Spleen (tissue), 11 donors: ENCODE measurements at regions not wholly inside any gene's neighbourhood (a gene's known extent, or its start where the extent isn't known, plus 50 kb on each side); places are given as distances from the start of the nearest gene placed in this dataset.

Experiments used
- DNase-seq: peaks from one replicate; pipeline ENCODE4 v3.0.0-alpha.2; 2020
- H3K27ac ChIP-seq, 8 donors: fragments of 200-600 bp; sonication (generic) in 7 of 8; 1 replicate in 4 of 8; 2 replicates in 4 of 8; pipeline versions ENCODE4 v1.5.0 to v1.8.0; 2016 to 2021; ENCODE audit warnings: inconsistent platforms in 4 of 8, mild to moderate bottlenecking in 4 of 8, moderate library complexity in 1 of 8
- H3K27me3 ChIP-seq, 7 donors: fragments of 200-600 bp; sonication (generic) in 6 of 7; replicated peaks in 1 of 7; 1 replicate in 4 of 7; 2 replicates in 3 of 7; pipeline versions ENCODE4 v1.5.0 to v1.8.0; 2016 to 2021; ENCODE audit warnings: inconsistent platforms in 3 of 7, mild to moderate bottlenecking in 1 of 7
- H3K36me3 ChIP-seq, 6 donors: fragments of 200-600 bp; sonication (generic) in 5 of 6; 1 replicate in 4 of 6; 2 replicates in 2 of 6; pipeline versions ENCODE4 v1.5.0 to v1.8.0; 2016 to 2021; ENCODE audit warnings: inconsistent platforms in 2 of 6
- H3K4me1 ChIP-seq, 6 donors: fragments of 200-600 bp; sonication (generic) in 5 of 6; 1 replicate in 3 of 6; 2 replicates in 3 of 6; pipeline versions ENCODE4 v1.5.0 to v1.8.0; 2016 to 2021; ENCODE audit warnings: inconsistent platforms in 3 of 6
- H3K4me3 ChIP-seq, 8 donors: fragments of 200-600 bp; sonication (generic) in 7 of 8; 1 replicate in 4 of 8; 2 replicates in 4 of 8; pipeline versions ENCODE4 v1.5.0 to v1.8.0; 2016 to 2021; ENCODE audit warnings: inconsistent platforms in 4 of 8, mild to moderate bottlenecking in 4 of 8, moderate library complexity in 2 of 8
- H3K9me3 ChIP-seq, 8 donors: fragments of 200-600 bp; sonication (generic) in 7 of 8; 1 replicate in 4 of 8; 2 replicates in 4 of 8; pipeline versions ENCODE4 v1.5.0 to v1.8.0; 2016 to 2021; ENCODE audit warnings: inconsistent platforms in 4 of 8
- POLR2A ChIP-seq, 3 donors: fragments of 450-650 bp; IDR thresholded peaks; one replicate each; pipeline ENCODE4 v1.5.1; 2017; ENCODE audit warnings: antibody characterized with exemption in 3 of 3, mild to moderate bottlenecking in 1 of 3
- POLR2AphosphoS5 ChIP-seq, 3 donors: sonication (generic); formaldehyde crosslinking; IDR thresholded peaks; one replicate each; pipeline ENCODE4 v1.5.1; 2017; ENCODE audit warnings: antibody characterized with exemption in 3 of 3
- WGBS, 5 donors: extraction: QIAGEN DNeasy Blood & Tissue Kit in 3 of 5; methylation state at CpG; one replicate each; pipeline versions ENCODE4 v1.1.5 to v1.1.7; 2013 to 2018; 5-methylcytosine and 5-hydroxymethylcytosine counted together
- intact Hi-C: fragments of 100-400 bp; cut with DNase I; formaldehyde crosslinking; loops from one replicate; pipeline ENCODE4 v1.15.0; 2023; ENCODE audit warnings: low total_unique reads
- TF ChIP-seq, protein P1 (sequence below), 11 experiments: fragments of 200-600 bp in 7 of 11; fragments of 450-650 bp in 4 of 11; sonication (generic) in 4 of 11; IDR thresholded peaks in 8 of 11; conservative IDR thresholded peaks in 3 of 11; 1 replicate in 7 of 11; 2 replicates in 4 of 11; pipeline versions ENCODE4 v1.4.0 to v1.8.0; 2016 to 2021; ENCODE audit warnings: antibody characterized with exemption in 11 of 11, inconsistent platforms in 4 of 11, mild to moderate bottlenecking in 1 of 11
- donor health status: healthy with polysubstance abuse.
- donor health status: DM: no; HTN: no; CAD: no; lungs with moderate emphysema.
- donor health status: DM: no; HTN: no; CAD: no.
- donor health status: Bipolar disorder and iron deficiency.
- donor health status: healthy.
- donor health status: DM: no; HTN: no; CAD: no.
- donor health status: DM: yes; HTN: yes; CAD: no.

DNA sequence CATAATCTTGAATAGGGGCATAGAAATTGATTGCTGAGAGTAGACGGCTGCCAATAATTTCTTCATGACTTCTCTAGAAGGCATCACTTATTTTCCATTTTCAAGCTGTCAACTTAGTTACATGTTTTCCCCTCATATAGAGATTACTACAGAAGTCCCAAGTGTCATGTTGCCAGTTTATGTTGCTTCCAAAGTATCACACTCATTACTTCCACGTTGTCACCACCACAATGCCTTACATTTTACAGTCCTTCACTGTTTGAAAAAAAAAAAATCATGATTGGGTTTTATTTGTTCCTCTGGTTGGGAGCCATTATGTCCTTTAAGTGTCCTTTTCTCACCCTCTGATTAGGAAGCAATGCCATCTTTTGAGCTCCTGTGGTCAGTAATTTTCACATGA, 2144.6 kb upstream of the ACO1 start:
- Histone ChIP-seq H3K4me1 (no peaks in the 10 kb centered on the region), H3K36me3 (no peaks in the 10 kb centered on the region), H3K27ac (no peak overlapping the region), H3K27me3 (no peaks in the 10 kb centered on the region), H3K9me3 (peaks cover 0 to 5% (median 0%) of the 10 kb centered on the region in 8 donors), H3K4me3 (no peak overlapping the region)
- intact Hi-C loops = no loop called here
- TF ChIP-seq POLR2AphosphoS5 (IDR thresholded peaks at IDR 0.05) (no peak), POLR2A (IDR thresholded peaks at IDR 0.05) (no peak)
- TF ChIP-seq, protein P1, sequence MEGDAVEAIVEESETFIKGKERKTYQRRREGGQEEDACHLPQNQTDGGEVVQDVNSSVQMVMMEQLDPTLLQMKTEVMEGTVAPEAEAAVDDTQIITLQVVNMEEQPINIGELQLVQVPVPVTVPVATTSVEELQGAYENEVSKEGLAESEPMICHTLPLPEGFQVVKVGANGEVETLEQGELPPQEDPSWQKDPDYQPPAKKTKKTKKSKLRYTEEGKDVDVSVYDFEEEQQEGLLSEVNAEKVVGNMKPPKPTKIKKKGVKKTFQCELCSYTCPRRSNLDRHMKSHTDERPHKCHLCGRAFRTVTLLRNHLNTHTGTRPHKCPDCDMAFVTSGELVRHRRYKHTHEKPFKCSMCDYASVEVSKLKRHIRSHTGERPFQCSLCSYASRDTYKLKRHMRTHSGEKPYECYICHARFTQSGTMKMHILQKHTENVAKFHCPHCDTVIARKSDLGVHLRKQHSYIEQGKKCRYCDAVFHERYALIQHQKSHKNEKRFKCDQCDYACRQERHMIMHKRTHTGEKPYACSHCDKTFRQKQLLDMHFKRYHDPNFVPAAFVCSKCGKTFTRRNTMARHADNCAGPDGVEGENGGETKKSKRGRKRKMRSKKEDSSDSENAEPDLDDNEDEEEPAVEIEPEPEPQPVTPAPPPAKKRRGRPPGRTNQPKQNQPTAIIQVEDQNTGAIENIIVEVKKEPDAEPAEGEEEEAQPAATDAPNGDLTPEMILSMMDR (IDR thresholded peaks at IDR 0.05 in 8 of 11, conservative IDR thresholded peaks at IDR 0.05 in 3 of 11) = no peak
- 55 to 74% (median 62%) methylated on average over 2 of the region's 2 CpGs for WGBS, 5 donors
- DNase-seq = no peak

DNA sequence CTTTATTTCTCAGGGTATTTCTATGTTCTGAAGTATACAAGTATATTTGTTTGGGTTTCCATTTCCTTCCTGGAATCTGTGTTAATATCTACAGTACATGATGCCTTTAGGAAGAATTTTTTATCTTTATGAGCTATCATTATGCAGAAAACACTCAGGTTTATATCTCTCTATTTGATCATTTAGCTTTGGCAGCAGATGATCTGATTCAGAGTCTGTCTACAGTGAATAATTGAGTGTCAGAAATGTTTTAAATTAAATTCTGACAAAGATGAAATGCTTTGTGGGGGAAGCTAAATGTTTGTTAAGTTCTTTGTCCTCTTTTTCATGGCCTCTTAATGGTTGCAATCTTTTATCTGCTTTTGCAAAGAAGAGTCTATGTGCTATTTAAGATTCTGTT, 2141.0 kb upstream of the ACO1 start:
- TF ChIP-seq POLR2A (IDR thresholded peaks at IDR 0.05) (no peak), POLR2AphosphoS5 (IDR thresholded peaks at IDR 0.05) (no peak)
- TF ChIP-seq, protein P1 (IDR thresholded peaks at IDR 0.05 in 8 of 11, conservative IDR thresholded peaks at IDR 0.05 in 3 of 11) = no peak
- Histone ChIP-seq H3K4me3 (no peak overlapping the region), H3K9me3 (peaks cover 0 to 5% (median 0%) of the 10 kb centered on the region in 8 donors), H3K36me3 (no peaks in the 10 kb centered on the region), H3K4me1 (no peaks in the 10 kb centered on the region), H3K27ac (no peak overlapping the region), H3K27me3 (no peaks in the 10 kb centered on the region)
- intact Hi-C loops = no loop called here
- no peak for DNase-seq

GRCh38 chr9:30244877-30245276, 2139.6 kb upstream of the ACO1 start:
- no peak for DNase-seq
- intact Hi-C loops = no loop called here
- no peaks in the 10 kb centered on the region for H3K36me3 ChIP-seq
- no peak overlapping the region for H3K27ac ChIP-seq
- H3K9me3 ChIP-seq = peaks cover 0 to 5% (median 0%) of the 10 kb centered on the region in 8 donors
- no peak overlapping the region for H3K4me3 ChIP-seq
- no peak for TF ChIP-seq POLR2AphosphoS5 (IDR thresholded peaks at IDR 0.05)
- TF ChIP-seq, protein P1 (IDR thresholded peaks at IDR 0.05 in 8 of 11, conservative IDR thresholded peaks at IDR 0.05 in 3 of 11) = no peak
- TF ChIP-seq POLR2A (IDR thresholded peaks at IDR 0.05) = no peak
- no peaks in the 10 kb centered on the region for H3K27me3 ChIP-seq
- no peaks in the 10 kb centered on the region for H3K4me1 ChIP-seq

- Histone ChIP-seq H3K4me1 (no peaks in the 10 kb centered on the region), H3K4me3 (no peak overlapping the region), H3K27me3 (no peaks in the 10 kb centered on the region), H3K36me3 (no peaks in the 10 kb centered on the region), H3K27ac (no peak overlapping the region), H3K9me3 (no peaks in the 10 kb centered on the region)
- 43 to 68% (median 50%) methylated on average over 1 of the region's 1 CpG for WGBS, 5 donors
- TF ChIP-seq POLR2A (IDR thresholded peaks at IDR 0.05) (no peak), POLR2AphosphoS5 (IDR thresholded peaks at IDR 0.05) (no peak)
- TF ChIP-seq, protein P1 (IDR thresholded peaks at IDR 0.05 in 8 of 11, conservative IDR thresholded peaks at IDR 0.05 in 3 of 11) = no peak
- intact Hi-C loops = no loop called here
- DNase-seq = no peak
Measured at GRCh38 chr9:30250872-30251271, 2133.6 kb upstream of the ACO1 start.
